HG03025 (cell line): ENCODE measurements at regions not wholly inside any gene's neighbourhood (a gene's known extent, or its start where the extent isn't known, plus 50 kb on each side); places are given as distances from the start of the nearest gene placed in this dataset.

Source experiments
- ATAC-seq: cut with Tn5 transposase; IDR thresholded peaks from one replicate; pipeline ENCODE4 v1.9.1; 2021; ENCODE audit warnings: mild to moderate bottlenecking, moderate library complexity; ENCODE audit not compliant: unreplicated experiment, low FRiP score

DNA sequence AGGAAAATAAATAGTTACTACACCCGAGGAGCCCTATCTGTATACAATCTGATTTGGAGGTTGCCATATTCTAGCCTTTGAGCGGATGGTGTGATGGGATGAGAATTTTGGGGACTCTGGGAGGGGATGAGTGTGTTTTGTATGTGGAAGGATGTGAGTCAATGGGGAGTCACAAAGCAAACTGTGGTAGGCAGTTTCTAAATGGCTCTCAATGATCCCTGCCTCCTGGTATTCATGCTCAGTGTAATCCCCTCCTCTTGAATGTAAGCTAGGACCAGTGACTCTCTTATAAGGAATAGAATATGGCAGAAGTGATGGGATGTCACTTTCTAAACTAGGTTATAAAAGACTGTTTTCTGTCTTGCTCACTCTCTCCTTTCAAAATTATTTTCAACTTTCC lies 205.7 kb upstream of the RIOK2 start:
- ATAC-seq: no peak

DNA sequence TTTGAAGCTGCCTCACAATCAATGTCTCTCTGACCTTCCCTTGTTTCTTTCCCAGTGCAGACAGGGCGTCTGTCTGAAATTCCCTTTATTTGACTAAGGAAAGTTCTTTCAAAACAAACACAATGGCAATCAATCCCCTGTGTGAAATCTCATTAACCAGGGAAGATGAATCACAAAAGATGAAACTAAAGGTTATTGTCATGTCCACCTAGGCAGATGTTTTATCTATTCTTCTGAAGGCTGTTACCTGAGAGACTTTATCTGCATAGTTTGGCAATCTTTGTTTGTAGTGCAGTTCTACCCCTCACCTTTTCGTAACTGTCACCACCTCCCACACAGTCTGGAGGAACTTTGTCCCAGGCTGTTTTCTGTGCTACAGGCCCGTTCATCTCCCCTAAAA lies 217.5 kb upstream of the RIOK2 start:
- no peak for ATAC-seq

DNA sequence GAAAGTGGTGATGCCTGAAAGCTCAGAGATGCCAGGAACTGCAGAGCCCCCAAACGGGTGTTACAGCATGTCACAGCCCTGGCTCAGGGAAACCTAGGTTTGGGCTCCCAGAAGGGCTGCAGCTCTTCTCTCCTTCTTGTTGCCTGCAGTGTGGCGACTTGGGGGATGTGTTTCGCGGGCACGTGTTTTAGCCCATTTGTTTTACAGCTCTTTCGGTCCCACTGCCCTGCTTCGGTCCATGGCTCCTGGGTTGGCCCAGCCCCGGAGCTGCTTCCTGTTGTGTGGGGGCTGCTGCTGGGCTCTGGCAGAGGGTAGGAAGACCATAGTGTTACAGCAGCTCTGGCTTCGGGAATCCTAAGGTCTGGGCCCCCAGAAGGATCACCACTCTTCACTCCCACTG lies 222.9 kb upstream of the RIOK2 start:
- no peak for ATAC-seq

DNA sequence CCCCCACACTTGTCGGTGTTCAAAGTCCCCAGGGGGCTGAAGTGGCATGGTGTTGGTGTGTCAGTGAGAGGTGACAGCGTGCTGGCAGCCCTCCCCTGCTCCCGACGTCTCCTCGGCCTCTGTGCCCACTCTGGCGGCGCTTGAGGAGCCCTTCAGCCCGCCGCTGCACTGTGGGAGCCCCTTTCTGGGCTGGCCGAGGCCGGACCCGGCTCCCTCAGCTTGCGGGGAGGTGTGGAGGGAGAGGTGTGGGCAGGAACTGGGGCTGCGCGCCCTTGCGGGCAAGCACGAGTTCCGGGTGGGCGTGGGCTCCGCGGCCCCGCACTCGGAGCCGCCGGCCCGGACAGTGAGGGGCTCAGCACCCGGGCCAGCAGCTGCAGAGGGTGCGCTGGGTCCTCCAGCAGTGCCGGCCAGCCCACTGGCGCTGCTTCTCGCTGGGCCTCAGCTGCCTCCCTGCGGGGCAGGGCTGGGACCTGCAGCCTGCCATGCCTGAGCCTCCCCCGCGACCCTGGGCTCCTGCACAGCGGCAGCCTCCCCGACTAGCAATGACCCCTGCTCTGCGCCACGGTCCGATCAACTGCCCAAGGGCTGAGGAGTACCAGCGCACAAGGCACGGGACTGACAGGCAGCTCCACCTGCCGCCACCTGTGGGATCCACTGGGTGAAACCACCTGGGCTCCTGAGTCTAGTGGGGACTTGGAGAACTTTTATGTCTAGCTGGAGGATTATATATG lies 224.1 kb upstream of the RIOK2 start:
- no peak for ATAC-seq

DNA sequence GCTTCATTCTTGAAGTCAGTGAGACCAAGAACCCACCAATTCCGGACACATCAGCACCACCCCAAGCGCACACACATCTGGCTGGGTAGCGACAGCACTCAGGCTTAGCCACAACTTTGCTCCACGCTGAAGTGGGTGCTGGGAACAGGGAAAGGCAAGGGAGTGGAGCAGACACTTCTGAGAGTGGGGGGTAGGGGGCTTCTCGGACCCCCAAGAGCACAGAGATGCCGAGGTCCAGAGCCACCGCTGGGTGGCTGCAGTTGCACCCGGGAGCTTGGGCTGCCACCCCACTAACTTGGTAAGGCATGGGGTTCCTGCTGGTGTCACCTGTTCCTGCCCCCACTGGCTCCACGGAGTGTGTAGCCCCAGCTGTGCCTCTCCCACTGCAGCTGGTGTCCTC lies 225.3 kb upstream of the RIOK2 start:
- no peak for ATAC-seq

DNA sequence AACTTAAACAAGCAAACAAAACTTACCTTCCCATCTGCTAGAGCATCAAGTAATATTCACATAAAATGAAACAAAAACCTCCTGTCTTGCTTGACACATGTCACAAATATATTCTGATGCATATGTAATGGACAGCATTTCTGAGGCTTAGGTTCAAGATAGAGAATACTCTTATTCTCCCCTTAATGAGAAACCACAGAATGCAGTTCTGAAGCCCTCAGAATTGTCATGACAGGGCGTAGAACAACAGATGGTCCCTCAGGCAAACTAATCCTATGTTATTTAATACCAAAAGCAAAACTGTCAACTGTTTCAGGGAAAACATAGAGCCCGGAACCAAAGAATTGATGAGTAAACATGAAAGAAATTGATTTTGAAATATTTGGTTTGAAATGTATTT lies 229.9 kb upstream of the RIOK2 start:
- no peak for ATAC-seq

DNA sequence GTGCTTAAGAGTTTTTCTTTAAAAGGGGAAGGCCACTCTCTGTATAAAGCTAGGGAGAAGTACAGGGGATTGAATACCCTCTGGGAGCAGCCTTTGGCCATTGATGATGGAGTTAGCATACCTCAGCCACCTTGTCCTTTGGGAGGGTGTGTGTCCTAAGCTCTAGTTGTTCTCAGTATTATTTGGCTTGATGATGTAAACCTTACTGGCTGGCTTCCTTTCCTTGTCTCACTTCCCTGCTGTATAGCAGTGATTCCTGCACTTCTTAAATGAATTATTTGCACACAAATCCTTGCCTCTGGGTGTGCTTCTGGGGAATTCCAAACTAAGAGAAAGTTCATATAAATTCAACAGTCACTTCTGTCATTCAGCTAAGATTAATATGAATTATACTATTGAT lies 234.9 kb upstream of the RIOK2 start:
- peak; percentile 30 for ATAC-seq

DNA sequence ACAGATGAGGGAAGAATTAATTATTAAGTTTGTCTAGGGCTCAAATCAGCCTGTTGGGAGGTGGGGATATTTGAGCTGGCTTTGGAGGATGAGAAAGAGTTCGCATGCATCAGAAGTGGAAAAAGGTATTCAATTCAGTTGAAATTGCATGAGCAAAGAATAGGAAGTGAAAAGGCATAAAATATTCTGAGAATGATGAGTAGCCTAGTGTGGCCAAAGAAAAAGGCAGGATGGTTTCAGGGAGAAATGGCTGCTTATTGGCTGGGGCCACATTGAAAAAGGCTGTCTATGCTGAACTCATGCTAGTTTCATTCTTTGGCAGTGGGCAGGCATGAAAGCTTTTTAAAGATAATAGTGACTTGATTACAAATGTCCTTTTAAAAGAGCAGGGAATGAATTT lies 235.4 kb upstream of the RIOK2 start:
- ATAC-seq: peak; percentile 86

DNA sequence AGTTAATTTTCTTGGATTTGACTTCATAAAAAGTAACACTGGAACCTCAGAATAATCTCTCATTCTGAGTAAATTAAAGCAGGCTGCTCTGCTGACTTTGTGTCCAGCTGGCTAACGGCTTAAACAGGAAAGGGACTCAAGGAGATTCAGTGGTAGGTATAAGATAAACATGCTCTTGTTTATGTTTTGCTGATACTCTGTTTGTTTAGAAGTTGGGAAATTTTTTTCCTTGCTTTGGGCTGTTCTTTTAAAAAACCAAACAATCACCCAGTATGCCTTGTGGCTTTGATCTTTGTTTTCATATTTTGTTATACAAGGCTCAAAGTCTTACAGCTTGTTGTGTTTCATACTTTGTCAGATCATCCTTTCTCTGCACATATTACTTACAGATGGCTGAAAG lies 237.6 kb upstream of the RIOK2 start:
- ATAC-seq: no peak

DNA sequence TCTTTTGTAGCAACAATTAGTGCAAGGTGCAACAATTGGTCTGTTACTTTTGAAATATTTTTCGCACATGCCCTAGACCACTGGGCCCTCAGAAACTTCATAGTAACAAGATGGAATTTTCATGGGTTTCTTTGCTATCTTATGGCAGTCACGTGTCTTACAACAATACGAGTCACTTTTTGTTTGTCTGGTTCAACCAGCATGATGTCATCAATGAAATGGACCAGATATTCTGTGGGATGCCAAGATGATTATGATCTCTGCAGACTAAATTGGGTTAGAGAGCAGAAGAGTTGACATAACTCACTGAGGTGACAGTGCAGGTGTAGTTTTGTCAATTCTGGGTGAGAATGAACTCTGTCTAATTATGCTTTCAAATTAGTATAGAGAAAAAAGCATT lies 239.6 kb upstream of the RIOK2 start:
- ATAC-seq: no peak

DNA sequence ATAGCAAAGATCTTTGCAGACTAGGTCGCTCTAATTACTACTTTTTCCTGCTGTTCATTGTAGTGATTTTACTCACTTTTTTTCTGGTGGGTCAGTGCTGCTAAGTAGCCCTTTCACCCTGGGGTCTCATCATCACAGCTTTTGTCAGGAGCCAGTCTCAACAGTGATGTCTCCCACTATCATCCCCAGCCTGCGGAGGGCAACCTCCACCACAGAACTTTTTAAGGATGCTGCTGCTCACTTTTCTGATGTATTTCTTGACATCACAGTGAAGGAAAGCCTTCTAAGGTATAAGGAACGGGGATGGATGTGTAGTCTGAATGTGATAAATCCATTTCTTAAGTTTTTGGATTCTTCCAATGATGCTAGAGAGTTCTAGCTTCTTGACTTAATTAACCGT lies 242.5 kb upstream of the RIOK2 start:
- ATAC-seq: no peak

DNA sequence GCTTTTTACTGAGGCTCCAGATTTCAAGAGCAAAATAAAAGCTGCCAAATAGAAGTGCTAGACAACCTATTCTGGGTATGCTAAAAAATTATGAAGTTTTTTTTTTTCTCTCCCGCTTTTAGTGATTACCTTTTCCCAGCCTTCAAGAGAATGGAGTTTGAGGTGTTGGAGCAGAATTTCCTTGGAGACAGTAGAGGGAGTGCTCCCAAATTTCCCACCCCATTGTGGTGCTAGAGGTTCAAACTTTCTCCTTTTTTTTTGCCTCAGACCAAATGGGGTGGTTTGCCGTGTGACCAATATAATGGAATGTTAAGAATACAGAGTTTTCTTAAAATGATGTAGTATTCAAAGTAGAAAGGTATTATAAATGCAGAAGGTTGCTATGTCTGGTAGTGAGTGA lies 244.2 kb upstream of the RIOK2 start:
- ATAC-seq: no peak

DNA sequence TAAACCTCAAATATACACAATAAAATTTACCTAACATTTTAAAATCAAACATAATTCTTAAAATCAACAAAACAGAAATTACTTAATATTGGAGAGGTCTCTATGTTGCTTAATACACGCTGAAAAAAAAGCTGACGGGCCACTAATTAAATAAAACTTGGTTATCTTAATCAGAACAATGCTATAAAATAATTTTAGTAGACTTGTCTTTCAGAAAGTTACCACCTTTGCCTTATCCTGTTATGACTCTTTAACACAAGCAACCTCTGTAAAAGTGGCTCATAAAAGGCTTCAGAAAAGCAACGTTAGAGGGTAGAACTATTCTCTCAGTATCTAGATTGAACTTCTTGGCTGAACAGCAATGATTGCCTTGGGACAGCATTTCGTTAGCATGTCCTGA lies 251.0 kb upstream of the RIOK2 start:
- no peak for ATAC-seq

DNA sequence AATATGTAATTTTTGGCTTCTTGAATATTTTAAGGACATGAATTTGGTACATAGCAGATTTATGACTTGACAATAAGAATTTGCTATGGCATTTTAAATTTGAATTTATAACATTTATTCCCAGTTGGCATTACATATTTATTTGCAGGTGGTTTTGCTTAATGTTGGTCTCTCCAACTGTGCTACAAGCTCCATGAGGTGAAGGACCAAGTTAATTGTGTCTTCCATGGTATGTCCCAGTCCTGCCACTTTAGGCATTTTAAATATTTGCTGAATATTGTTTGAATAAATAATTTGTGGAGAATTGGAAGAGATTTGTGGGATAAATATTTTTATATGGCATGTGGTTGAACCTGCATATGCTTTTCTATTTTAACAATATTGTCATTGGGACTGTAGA lies 253.4 kb upstream of the RIOK2 start:
- no peak for ATAC-seq

DNA sequence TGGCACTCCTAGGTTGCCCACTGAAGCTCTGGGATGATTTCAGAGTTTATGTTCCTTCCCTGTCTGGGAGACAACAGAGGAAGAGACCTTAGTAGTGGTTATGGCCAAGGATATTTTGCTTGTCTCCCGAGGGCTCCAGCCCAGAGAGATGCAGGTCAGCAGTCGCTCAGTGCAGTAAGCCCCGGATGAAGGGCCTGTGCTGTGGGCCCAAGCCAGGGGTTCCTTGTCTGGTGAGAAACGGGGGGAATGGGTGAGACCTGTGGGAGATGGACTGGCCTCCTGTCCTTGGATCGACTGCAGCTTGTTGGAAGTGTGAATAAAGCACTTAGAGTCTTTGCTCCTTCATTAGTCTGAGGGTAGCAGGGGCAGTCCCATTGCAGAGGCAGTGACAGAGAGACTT lies 260.7 kb upstream of the RIOK2 start:
- no peak for ATAC-seq

DNA sequence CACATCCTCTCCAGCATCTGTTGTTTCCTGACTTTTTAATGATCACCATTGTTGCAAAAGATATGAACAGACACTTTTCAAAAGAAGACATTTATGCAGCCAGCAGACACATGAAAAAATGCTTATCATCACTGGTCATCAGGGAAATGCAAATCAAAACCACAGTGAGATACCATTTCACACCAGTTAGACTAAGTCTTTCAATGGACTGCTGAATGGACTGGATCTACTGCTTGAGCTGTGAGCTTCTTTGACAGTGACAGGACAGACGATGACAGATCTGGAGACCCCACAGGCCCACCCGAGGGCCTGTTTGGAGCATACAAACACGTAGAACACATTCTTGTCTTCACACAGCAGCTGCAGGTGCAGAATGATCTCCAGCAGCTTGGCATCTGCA lies 266.1 kb upstream of the RIOK2 start:
- no peak for ATAC-seq

DNA sequence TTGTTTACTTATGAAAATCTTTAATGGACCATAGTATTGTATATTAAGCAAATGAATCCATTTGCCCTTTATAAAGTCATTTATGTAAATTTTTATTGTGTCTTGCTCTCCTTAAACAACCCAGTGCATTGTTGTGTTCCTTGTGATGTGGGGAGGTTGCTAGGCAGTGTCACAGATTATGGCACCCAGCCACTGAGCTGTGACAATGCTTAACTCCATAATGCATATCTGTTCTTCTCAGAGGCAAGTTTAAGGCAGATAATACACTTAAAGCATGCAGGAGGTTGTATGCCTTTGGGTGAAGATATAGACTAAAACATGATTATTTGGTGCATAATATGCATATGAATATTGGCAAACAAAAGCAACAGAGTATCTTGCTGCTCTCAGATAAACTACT lies 269.6 kb upstream of the RIOK2 start:
- no peak for ATAC-seq

DNA sequence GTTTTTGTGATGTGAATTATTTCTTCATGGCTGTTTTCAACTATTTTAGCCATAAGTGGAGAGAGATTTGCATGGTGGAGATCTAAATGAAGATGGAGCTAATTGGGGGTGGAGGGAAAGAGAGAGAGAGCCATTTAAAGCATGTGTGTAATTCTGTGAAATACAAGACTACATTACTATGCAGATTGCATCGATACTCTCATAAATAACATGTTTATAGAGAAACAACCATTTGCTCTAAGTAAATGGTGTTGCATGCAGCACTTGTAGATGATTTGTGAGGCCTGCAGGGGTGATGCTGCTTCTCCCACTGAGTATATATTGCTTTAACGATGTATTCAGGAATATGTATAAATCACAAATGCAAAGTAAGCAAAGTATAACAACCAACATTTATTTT lies 270.2 kb upstream of the RIOK2 start:
- no peak for ATAC-seq

DNA sequence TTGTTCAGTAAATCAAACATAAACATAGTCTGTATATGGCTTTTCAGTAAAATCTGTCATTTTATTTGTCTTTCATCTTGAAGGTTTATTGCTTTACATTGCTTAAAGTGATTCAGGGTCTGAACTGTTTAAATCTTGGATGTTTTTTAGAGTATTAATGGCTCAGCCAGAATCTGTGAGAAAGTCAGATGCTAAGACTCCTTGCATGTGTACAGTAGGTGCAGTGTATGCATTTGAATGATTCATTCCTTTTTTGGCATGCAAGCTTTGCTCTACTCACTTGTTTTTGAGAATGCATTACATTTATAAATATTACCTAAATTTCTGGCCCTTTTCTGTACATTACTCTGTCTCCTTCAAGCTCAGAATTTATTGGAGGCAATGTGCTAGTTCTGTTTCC lies 271.0 kb upstream of the RIOK2 start:
- no peak for ATAC-seq

DNA sequence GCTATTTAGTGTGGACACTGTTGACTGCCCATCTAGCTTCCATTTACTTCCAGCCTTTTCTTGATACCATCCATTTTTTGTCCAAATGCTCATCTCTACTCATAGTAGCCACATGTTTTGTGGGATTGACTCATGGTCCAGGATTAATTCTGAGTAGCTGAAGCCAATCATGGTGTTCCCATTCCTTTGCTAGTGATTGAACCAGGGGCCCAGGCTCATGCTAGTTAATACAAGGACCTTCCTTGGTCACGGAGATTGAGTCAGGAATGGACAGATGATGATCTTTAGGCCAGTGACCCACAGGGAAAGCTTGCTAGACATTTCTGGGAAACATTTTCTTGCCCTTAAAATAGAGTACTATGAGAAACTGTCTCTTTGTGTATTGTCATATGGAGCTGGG lies 272.9 kb upstream of the RIOK2 start:
- no peak for ATAC-seq

DNA sequence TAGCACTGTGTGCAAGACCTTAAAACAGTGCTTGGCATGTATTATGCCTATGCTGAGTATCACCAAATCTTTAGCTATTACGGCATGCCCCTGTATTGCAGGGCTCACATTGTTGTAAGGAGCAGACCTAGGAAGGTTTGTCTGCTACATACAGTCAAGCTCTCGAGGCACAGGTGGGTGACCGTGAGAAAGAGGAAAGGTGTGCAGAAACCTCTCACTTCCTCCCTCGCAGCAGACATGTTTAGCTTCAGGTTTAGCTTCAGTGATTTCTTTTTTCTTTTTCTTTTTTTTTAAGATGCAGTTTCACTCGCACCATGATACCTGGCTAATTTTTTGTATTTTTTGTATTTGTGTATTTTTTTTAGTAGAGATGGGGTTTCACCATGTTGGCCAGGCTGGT lies 275.8 kb upstream of the RIOK2 start:
- ATAC-seq: peak; percentile 82

DNA sequence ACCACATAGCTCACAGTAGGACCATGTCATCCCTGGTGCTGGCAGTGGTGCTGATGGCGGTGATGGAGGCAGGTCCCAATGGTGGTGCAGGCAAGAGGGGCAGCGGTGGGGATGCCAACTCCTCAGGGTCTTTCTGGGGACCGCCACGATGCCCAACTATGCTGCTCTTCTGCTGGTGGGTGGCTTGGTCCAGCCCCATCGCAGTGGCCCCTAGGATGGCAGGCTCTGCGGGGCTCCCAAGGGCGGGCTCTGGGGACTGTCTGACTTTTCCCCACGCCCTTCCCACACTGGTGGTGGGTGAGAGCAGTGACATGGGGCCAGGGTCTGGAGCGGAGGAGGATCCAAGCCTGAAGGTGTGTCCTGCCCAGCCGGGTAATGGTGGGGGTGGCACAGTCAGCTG lies 288.9 kb upstream of the RIOK2 start:
- no peak for ATAC-seq

DNA sequence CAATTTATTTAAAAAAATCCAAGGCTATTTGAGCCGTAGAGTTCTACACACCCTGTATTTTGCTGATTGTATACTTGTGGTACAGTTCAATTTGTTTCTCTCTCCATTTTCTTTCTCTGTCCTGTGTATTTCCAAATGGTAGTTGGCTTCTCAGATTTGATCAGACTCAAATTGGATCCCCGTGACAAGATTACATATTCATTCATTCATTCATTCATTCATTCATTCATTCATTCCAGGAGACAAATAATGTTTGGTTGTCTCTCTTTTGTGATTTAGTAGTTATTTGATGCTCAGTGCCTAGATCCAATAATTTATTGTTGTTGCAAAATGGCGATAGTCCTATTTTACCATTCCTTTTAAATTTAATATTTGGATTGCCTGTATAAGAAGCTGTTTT lies 292.8 kb upstream of the RIOK2 start:
- ATAC-seq: no peak
